ENCODE measurements at regions not wholly inside any gene's neighbourhood (a gene's known extent, or its start where the extent isn't known, plus 50 kb on each side); places are given as distances from the start of the nearest gene placed in this dataset.

DNA sequence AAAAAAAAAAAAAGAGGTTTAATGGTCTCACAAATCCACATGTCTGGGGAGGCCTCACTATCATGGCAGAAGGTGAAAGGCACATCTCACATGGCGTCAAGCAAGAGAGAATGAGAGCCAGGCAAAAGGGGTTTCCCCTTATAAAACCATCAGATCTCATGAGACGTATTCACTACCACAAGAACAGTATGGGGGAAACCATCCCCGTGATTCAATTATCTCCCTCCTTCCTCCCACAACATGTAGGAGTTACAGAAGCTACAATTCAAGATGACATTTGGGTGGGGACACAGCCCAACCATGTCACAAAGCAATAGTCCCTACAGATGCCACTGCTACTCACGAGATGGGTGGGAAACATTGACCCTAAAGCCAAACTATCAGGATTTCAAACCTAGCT, 392.7 kb upstream of the ID2 start:
- ChIA-PET POLR2A (no interaction called here), CTCF (no interaction called here)
- Mint-ChIP-seq H3K27me3 (ENCODE audit: insufficient read depth, unreplicated experiment) (peaks cover 11% of the 10 kb centered on the region), H3K4me1 (ENCODE audit: low read depth, unreplicated experiment) (no peaks in the 10 kb centered on the region), H3K9me3 (ENCODE audit: unreplicated experiment) (peaks cover 14% of the 10 kb centered on the region), H3K4me3 (ENCODE audit: unreplicated experiment) (no peak overlapping the region), H3K27ac (ENCODE audit: unreplicated experiment) (no peak overlapping the region), H3K36me3 (ENCODE audit: insufficient read depth, unreplicated experiment) (no peaks in the 10 kb centered on the region)
- H3K27me3 ChIP-seq (replicated peaks; ENCODE audit: control insufficient read depth, insufficient read depth, low read length): no peaks in the 10 kb centered on the region
- TF ChIP-seq, protein P1, sequence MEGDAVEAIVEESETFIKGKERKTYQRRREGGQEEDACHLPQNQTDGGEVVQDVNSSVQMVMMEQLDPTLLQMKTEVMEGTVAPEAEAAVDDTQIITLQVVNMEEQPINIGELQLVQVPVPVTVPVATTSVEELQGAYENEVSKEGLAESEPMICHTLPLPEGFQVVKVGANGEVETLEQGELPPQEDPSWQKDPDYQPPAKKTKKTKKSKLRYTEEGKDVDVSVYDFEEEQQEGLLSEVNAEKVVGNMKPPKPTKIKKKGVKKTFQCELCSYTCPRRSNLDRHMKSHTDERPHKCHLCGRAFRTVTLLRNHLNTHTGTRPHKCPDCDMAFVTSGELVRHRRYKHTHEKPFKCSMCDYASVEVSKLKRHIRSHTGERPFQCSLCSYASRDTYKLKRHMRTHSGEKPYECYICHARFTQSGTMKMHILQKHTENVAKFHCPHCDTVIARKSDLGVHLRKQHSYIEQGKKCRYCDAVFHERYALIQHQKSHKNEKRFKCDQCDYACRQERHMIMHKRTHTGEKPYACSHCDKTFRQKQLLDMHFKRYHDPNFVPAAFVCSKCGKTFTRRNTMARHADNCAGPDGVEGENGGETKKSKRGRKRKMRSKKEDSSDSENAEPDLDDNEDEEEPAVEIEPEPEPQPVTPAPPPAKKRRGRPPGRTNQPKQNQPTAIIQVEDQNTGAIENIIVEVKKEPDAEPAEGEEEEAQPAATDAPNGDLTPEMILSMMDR (IDR thresholded peaks at IDR 0.05; ENCODE audit: insufficient read depth in 1 of 2, low read depth in 1 of 2, low read length in 1 of 2, severe bottlenecking in 1 of 2, unreplicated experiment in 1 of 2): no peak
- H3K4me1 ChIP-seq: 0 out of 2 replicates have a peak, but pooled peaks cover 3% of the 10 kb centered on the region
- no peaks in the 10 kb centered on the region for H3K9me3 ChIP-seq
- no peak for DNase-seq
- no TSS peak for BruUV-seq (replicated peaks)
- no peak overlapping the region for H3K4me3 ChIP-seq (ENCODE audit: low read depth, low read length)
- intact Hi-C loops (cut with micrococcal nuclease; ENCODE audit: unreplicated experiment): loop anchor here (10.0 kb wide), 1 partner anchor 396 kb away; the partner anchor contains the start of gene ID2
- H3K36me3 ChIP-seq (ENCODE audit: control insufficient read depth, insufficient read depth, low read length): no peaks in the 10 kb centered on the region

DNA sequence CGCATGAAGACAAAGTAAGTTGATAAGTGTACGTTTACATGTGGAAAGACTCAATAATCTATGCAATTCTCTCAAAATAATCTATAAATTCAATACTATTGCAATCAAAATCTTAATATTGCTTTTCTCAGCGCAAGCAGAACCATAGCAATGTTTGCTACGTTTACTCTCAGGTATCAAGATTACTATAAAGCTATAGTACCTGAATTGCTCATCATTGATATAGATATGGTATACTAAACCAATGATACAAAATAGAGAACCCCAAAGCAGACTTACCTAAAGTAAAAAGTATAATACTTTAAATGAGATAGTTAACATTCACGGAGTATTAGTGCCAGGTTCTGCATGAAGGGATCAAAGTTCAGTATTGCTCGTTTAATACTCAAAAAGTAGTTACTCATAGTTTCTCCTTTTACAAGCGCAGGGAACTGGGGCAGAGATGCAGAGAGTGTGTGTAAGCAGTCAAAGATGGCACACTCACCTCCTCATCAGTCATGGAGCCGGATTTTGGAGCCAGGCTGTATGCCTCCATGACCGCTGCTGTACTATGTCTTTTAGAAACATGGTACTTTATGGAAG, 391.0 kb upstream of the ID2 start:
- no peak for DNase-seq
- Histone ChIP-seq H3K4me3 (ENCODE audit: low read depth, low read length) (no peak overlapping the region), H3K9me3 (no peaks in the 10 kb centered on the region), H3K4me1 (no peaks in the 10 kb centered on the region), H3K36me3 (ENCODE audit: control insufficient read depth, insufficient read depth, low read length) (no peaks in the 10 kb centered on the region), H3K27me3 (replicated peaks; ENCODE audit: control insufficient read depth, insufficient read depth, low read length) (no peaks in the 10 kb centered on the region)
- no TSS peak for BruUV-seq (replicated peaks)
- no peak overlapping the region for H3K27ac Mint-ChIP-seq (ENCODE audit: unreplicated experiment)
- H3K4me1 Mint-ChIP-seq (ENCODE audit: low read depth, unreplicated experiment): no peaks in the 10 kb centered on the region
- no peaks in the 10 kb centered on the region for H3K36me3 Mint-ChIP-seq (ENCODE audit: insufficient read depth, unreplicated experiment)
- intact Hi-C loops (cut with micrococcal nuclease; ENCODE audit: unreplicated experiment): no loop called here
- no peak overlapping the region for H3K4me3 Mint-ChIP-seq (ENCODE audit: unreplicated experiment)
- CTCF ChIA-PET: no interaction called here
- TF ChIP-seq, protein P1 (IDR thresholded peaks at IDR 0.05; ENCODE audit: insufficient read depth in 1 of 2, low read depth in 1 of 2, low read length in 1 of 2, severe bottlenecking in 1 of 2, unreplicated experiment in 1 of 2): no peak
- POLR2A ChIA-PET: no interaction called here
- H3K27me3 Mint-ChIP-seq (ENCODE audit: insufficient read depth, unreplicated experiment): peaks cover 14% of the 10 kb centered on the region
- H3K9me3 Mint-ChIP-seq (ENCODE audit: unreplicated experiment): peaks cover 14% of the 10 kb centered on the region

DNA sequence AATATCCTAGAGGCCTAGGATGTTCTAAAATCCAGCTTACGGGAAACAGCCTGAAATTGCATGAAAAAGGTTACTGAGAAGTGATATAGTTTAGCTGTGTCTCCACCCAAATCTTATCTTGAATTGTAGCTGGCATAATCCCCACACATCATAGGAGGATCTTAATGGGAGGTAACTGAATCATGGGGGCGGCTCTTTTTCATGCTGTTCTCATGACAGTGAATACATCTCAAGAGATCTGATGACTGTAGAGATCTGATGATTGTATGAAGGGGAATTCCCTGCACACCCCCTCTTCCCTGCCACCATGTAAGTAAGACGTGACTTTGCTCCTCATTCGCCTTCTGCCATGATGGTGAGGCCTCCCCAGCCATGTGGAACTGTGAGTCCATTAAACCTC, 385.6 kb upstream of the ID2 start:
- TF ChIP-seq, protein P1 (IDR thresholded peaks at IDR 0.05; ENCODE audit: insufficient read depth in 1 of 2, low read depth in 1 of 2, low read length in 1 of 2, severe bottlenecking in 1 of 2, unreplicated experiment in 1 of 2): no peak
- Histone ChIP-seq H3K27me3 (replicated peaks; ENCODE audit: control insufficient read depth, insufficient read depth, low read length) (no peaks in the 10 kb centered on the region), H3K4me3 (ENCODE audit: low read depth, low read length) (no peak overlapping the region), H3K36me3 (ENCODE audit: control insufficient read depth, insufficient read depth, low read length) (no peaks in the 10 kb centered on the region), H3K4me1 (no peaks in the 10 kb centered on the region), H3K9me3 (no peaks in the 10 kb centered on the region)
- peaks cover 14% of the 10 kb centered on the region for H3K9me3 Mint-ChIP-seq (ENCODE audit: unreplicated experiment)
- no peak overlapping the region for H3K27ac Mint-ChIP-seq (ENCODE audit: unreplicated experiment)
- DNase-seq: no peak
- BruUV-seq (replicated peaks): no TSS peak
- no peaks in the 10 kb centered on the region for H3K36me3 Mint-ChIP-seq (ENCODE audit: insufficient read depth, unreplicated experiment)
- H3K4me1 Mint-ChIP-seq (ENCODE audit: low read depth, unreplicated experiment): no peaks in the 10 kb centered on the region
- ChIA-PET CTCF (no interaction called here), POLR2A (no interaction called here)
- H3K4me3 Mint-ChIP-seq (ENCODE audit: unreplicated experiment): no peak overlapping the region
- peaks cover 14% of the 10 kb centered on the region for H3K27me3 Mint-ChIP-seq (ENCODE audit: insufficient read depth, unreplicated experiment)
- intact Hi-C loops (cut with micrococcal nuclease; ENCODE audit: unreplicated experiment): no loop called here

Data from Caco-2 (cell line).